Nephron (organoid): ENCODE measurements at regions not wholly inside any gene's neighbourhood (a gene's known extent, or its start where the extent isn't known, plus 50 kb on each side); places are given as distances from the start of the nearest gene placed in this dataset.
"Not testable (repeated sequence)": the region's sequence is repeated elsewhere in the genome, so short reads cannot be mapped to it uniquely, and the experiment has no call there.

ENCODE experiments used
- H3K27ac Mint-ChIP-seq, 3 experiments: 2 replicates each; pipeline ENCODE4 v1.8.0; 2020; ENCODE audit warnings: mixed read lengths in 3 of 3, mild to moderate bottlenecking in 2 of 3, moderate library complexity in 1 of 3
- H3K27me3 Mint-ChIP-seq: 2 replicates; pipeline ENCODE4 v1.8.0; 2021; ENCODE audit warnings: low read depth, mild to moderate bottlenecking, moderate library complexity, mixed read lengths
- H3K36me3 Mint-ChIP-seq: 2 replicates; pipeline ENCODE4 v1.8.0; 2020; ENCODE audit warnings: low read depth, mixed read lengths
- H3K4me1 Mint-ChIP-seq: 2 replicates; pipeline ENCODE4 v1.8.0; 2020; ENCODE audit warnings: mixed read lengths
- H3K4me3 Mint-ChIP-seq, 3 experiments: 2 replicates each; pipeline ENCODE4 v1.8.0; 2020; ENCODE audit warnings: mild to moderate bottlenecking in 3 of 3, mixed read lengths in 3 of 3, moderate library complexity in 2 of 3
- H3K9me3 Mint-ChIP-seq: 2 replicates; pipeline ENCODE4 v1.8.0; 2020; ENCODE audit warnings: mixed read lengths
- CTCF ChIP-seq, 3 experiments: fragments of 200-600 bp; sonication (generic); IDR thresholded peaks; one replicate each; pipeline ENCODE4 v1.5.0; 2021; ENCODE audit warnings: antibody characterized with exemption in 3 of 3; ENCODE audit not compliant: unreplicated experiment in 3 of 3

DNA sequence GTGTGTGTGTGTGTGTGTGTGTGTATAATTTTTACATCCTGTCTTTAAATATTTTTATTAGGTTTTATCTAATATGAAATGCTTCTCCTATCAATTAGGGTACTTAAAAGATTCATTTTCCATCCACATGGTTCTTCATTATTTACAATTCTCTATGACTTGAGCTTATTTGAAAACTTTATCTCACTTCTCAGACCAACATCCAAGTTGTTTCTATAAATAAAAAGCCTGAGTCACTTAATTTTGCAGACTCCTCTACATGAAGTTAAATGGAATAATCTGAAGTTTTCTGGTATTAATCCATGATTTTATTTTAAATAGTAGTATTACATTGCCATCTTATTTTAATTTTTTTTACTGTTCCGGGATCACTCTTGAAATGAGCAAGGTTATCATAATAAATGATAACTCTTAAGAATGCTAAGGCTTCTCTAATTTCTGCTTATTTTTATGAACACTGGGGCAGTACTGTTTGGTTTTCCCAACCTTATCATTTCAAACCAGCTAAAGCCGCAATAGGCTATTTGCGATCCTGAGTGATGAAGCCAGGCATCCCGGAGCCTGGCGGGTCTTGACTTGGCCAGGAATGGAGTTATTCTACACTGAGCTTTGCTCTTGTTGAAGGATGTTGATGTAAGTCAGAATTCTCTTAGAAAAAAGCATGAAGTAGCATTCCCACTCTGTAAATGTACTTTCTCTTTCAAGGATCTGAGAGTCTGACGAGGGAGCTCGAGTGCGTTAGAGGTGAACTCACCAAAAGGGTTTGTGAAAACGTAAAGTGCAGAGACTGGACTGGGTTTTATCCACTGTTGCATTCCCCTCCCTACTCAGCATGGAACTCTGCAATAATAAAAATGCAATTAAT, 220.2 kb upstream of the LRTM1 start:
- Mint-ChIP-seq H3K4me3 (peak overlapping the region in 1 of 3 experiments; percentile 4), H3K9me3 (no peaks in the 10 kb centered on the region), H3K4me1 (peaks cover 6% of the 10 kb centered on the region), H3K27me3 (peaks cover 18% of the 10 kb centered on the region), H3K36me3 (no peaks in the 10 kb centered on the region), H3K27ac (no peak overlapping the region)
- TF ChIP-seq CTCF (IDR thresholded peaks at IDR 0.05; ENCODE audit: unreplicated experiment in 3 of 3), result no peak

GRCh38 chr3:55147406-55147805, 219.5 kb upstream of the LRTM1 start:
- H3K4me3 Mint-ChIP-seq, result no peak overlapping the region
- H3K4me1 Mint-ChIP-seq, result peaks cover 6% of the 10 kb centered on the region
- H3K27ac Mint-ChIP-seq, result no peak overlapping the region
- H3K36me3 Mint-ChIP-seq, result no peaks in the 10 kb centered on the region
- H3K27me3 Mint-ChIP-seq, result peaks cover 18% of the 10 kb centered on the region
- no peak for TF ChIP-seq CTCF (IDR thresholded peaks at IDR 0.05; ENCODE audit: unreplicated experiment in 3 of 3)
- no peaks in the 10 kb centered on the region for H3K9me3 Mint-ChIP-seq

- Mint-ChIP-seq H3K4me3 (no peak overlapping the region), H3K4me1 (peaks cover 6% of the 10 kb centered on the region), H3K9me3 (no peaks in the 10 kb centered on the region), H3K27me3 (peaks cover 18% of the 10 kb centered on the region), H3K36me3 (no peaks in the 10 kb centered on the region), H3K27ac (no peak overlapping the region)
- TF ChIP-seq CTCF (IDR thresholded peaks at IDR 0.05; ENCODE audit: unreplicated experiment in 3 of 3), result no peak
Observed at GRCh38 chr3:55146216-55146615, 218.4 kb upstream of the LRTM1 start.

DNA sequence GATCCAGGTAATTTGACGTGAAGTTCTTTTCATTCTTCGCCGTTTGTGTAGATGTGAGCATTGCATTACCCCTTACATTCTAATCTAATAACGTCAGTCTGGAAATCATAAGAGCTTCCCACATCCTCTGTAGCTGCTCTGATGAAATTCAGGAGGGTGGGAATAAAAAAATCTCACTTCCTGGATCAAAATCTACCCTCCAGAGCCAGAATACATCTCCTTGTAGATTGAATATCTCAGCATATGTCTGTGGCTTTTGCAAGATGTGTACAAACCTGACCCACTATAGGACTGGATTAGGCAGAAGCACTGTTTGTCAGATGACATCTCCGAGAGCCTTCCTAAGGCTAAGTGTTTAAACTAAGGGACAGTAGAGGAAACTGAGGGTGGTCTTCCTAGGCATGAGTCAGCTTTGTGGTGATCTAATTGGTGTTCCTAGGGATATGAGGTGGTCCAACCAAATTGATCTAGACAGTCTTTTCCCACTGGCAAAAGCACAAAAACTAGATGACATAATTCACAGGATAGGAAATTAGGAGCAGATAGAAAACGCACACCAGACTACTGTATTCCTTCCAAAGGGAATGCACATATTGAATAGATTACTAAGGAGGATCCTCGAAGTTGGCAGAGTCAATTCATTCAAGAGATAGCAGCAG, 216.3 kb upstream of the LRTM1 start:
- peaks cover 18% of the 10 kb centered on the region for H3K27me3 Mint-ChIP-seq
- H3K4me1 Mint-ChIP-seq, result peaks cover 6% of the 10 kb centered on the region
- H3K36me3 Mint-ChIP-seq, result no peaks in the 10 kb centered on the region
- no peak overlapping the region for H3K27ac Mint-ChIP-seq
- H3K9me3 Mint-ChIP-seq, result no peaks in the 10 kb centered on the region
- no peak for TF ChIP-seq CTCF (IDR thresholded peaks at IDR 0.05; ENCODE audit: unreplicated experiment in 3 of 3)
- H3K4me3 Mint-ChIP-seq, result no peak overlapping the region

GRCh38 chr3:55143336-55143735, 215.5 kb upstream of the LRTM1 start:
- no peak for TF ChIP-seq CTCF (IDR thresholded peaks at IDR 0.05; ENCODE audit: unreplicated experiment in 3 of 3)
- peaks cover 3% of the 10 kb centered on the region for H3K4me1 Mint-ChIP-seq
- H3K27me3 Mint-ChIP-seq, result peaks cover 17% of the 10 kb centered on the region
- H3K9me3 Mint-ChIP-seq, result no peaks in the 10 kb centered on the region
- H3K36me3 Mint-ChIP-seq, result no peaks in the 10 kb centered on the region
- no peak overlapping the region for H3K4me3 Mint-ChIP-seq
- H3K27ac Mint-ChIP-seq, result no peak overlapping the region

DNA sequence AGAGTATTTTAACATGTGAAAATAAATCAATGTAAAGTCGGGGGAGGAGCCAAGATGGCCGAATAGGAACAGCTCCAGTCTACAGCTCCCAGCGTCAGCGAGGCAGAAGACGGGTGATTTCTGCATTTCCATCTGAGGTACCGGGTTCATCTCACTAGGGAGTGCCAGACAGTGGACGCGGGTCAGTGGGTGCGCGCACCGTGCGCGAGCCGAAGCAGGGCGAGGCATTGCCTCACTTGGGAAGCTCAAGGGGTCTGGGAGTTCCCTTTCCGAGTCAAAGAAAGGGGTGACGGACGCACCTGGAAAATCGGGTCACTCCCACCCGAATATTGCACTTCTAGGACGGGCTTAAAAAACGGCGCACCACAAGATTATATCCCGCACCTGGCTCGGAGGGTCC, 208.4 kb upstream of the LRTM1 start:
- H3K27me3 Mint-ChIP-seq, H3K27ac Mint-ChIP-seq, H3K4me1 Mint-ChIP-seq, H3K36me3 Mint-ChIP-seq, H3K9me3 Mint-ChIP-seq, H3K4me3 Mint-ChIP-seq: not testable (repeated sequence)
